Calu3 (cell line): ENCODE measurements at regions not wholly inside any gene's neighbourhood (a gene's known extent, or its start where the extent isn't known, plus 50 kb on each side); places are given as distances from the start of the nearest gene placed in this dataset.
"Not testable (repeated sequence)": the region's sequence is repeated elsewhere in the genome, so short reads cannot be mapped to it uniquely, and the experiment has no call there.

Experiments used
- BruUV-seq: library from RNA; stranded (reverse); fragments of 400-500 nt; replicated peaks from 2 replicates; lab custom pipeline; 2021; lab: Mats Ljungman, UMichigan
- CTCF ChIA-PET: fragments of 300-600 bp; sonication (Branson Sonifier 250); formaldehyde crosslinking; loops from one replicate; lab custom pipeline; 2022; ENCODE audit warnings: antibody characterized with exemption; lab: Charles Lee
- DNase-seq: peaks from one replicate; pipeline ENCODE4 v3.0.0; 2022
- H3K27ac Mint-ChIP-seq: one replicate; pipeline ENCODE4 v1.8.0; 2022; ENCODE audit warnings: mixed read lengths; ENCODE audit not compliant: unreplicated experiment
- H3K27me3 Mint-ChIP-seq: one replicate; pipeline ENCODE4 v1.8.0; 2022; ENCODE audit warnings: mixed read lengths; ENCODE audit not compliant: unreplicated experiment
- H3K36me3 Mint-ChIP-seq: one replicate; pipeline ENCODE4 v1.8.0; 2022; ENCODE audit warnings: mild to moderate bottlenecking, moderate library complexity, mixed read lengths; ENCODE audit not compliant: insufficient read depth, unreplicated experiment
- H3K4me1 Mint-ChIP-seq: one replicate; pipeline ENCODE4 v1.8.0; 2022; ENCODE audit warnings: mild to moderate bottlenecking, low read depth, mixed read lengths; ENCODE audit not compliant: unreplicated experiment
- H3K4me3 Mint-ChIP-seq: one replicate; pipeline ENCODE4 v1.8.0; 2022; ENCODE audit warnings: mild to moderate bottlenecking, low read depth, moderate library complexity, mixed read lengths; ENCODE audit not compliant: unreplicated experiment
- H3K9me3 Mint-ChIP-seq: one replicate; pipeline ENCODE4 v1.8.0; 2022; ENCODE audit warnings: low read depth, mixed read lengths; ENCODE audit not compliant: unreplicated experiment
- CTCF ChIP-seq: fragments of 200-600 bp; IDR thresholded peaks from one replicate; pipeline ENCODE4 v1.8.0; 2022; ENCODE audit warnings: antibody characterized with exemption; ENCODE audit not compliant: unreplicated experiment
- intact Hi-C: fragments of 100-400 bp; cut with micrococcal nuclease; formaldehyde crosslinking; loops from one replicate; pipeline ENCODE4 v1.10.0; 2022; ENCODE audit not compliant: unreplicated experiment

DNA sequence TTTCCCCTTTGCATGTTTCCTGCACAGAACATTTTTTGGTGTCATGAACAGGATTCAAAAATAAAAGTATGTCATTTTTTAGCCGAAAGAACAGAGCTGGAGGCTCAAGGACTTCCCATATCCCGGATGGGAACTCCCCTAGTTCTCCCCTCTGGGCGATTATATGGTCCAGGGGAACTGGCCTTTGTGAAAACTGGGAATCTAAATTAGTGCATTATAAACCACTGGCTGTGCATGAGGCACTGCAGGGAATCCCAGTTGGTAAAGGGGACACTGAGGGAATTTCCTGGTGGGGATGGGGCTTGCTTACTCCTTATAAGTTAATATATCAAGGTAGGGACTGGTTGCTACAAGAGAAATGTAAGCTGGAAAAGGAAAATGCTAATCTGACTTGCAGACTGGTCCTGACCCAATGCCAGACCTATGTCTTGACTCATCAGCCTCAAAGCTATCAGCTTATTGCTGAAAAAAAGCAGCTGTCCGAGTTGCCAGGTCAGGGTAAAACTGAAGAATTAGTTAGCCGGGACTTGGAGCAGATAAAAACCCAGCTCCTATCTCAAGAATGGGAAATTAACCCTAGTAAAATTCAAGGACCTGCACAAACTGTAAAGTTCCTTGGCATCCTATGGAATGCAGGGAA is 122.6 kb downstream of the FCRL5 start:
- H3K27ac Mint-ChIP-seq = no peak overlapping the region
- no peaks in the 10 kb centered on the region for H3K36me3 Mint-ChIP-seq
- H3K9me3 Mint-ChIP-seq = no peaks in the 10 kb centered on the region
- DNase-seq = no peak
- CTCF ChIA-PET = interaction anchor here (1.2 kb wide), 1 partner anchor 233 kb away, joined by 3 read pairs; no protein-coding TSS in a partner anchor
- peaks cover 79% of the 10 kb centered on the region for H3K27me3 Mint-ChIP-seq
- H3K4me1 Mint-ChIP-seq = no peaks in the 10 kb centered on the region
- no peak for TF ChIP-seq CTCF
- BruUV-seq = no TSS peak
- intact Hi-C loops = no loop called here
- no peak overlapping the region for H3K4me3 Mint-ChIP-seq

GRCh38 chr1:157423764-157424163 is 128.6 kb downstream of the FCRL5 start:
- H3K9me3 Mint-ChIP-seq, H3K4me1 Mint-ChIP-seq, CTCF ChIA-PET, BruUV-seq, H3K4me3 Mint-ChIP-seq, DNase-seq, H3K36me3 Mint-ChIP-seq, H3K27ac Mint-ChIP-seq: not testable (repeated sequence)
- peaks cover 36% of the 10 kb centered on the region for H3K27me3 Mint-ChIP-seq
- intact Hi-C loops = loop anchor here (2.0 kb wide), 1 partner anchor 49 kb away; no protein-coding TSS in a partner anchor

DNA sequence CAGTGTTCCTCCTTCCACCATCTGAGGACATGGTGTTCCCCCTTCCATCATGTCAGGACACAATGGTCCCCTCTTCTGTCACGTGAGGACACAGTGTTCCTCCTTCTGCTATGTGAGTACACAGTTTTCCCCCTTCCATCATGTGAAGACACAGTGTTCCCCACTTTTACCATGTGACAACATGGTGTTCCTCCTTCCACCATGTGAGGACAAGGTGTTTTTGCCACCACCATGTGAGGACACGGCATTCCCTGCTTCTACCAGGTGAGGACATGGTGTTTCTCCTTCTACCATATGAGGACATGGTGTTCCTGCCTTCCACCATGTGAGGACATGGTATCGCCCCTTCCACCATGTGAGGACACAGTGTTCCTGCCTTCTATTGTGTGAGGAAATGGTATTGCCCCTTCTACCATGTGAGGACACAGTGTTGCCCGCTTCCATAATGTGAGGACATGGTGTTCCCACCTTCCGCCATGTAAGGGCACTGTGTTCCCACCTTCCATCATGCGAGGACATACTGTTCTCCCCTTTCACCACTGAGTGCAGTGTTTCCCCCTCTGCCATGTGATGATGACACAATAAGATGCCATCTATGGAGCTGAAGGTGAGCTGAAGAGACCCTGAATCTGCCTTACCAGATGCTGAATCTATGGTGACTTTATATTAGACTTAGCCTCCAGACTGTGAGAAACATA is 132.3 kb downstream of the FCRL5 start:
- Mint-ChIP-seq H3K36me3 (no peaks in the 10 kb centered on the region), H3K27ac (no peak overlapping the region), H3K4me3 (no peak overlapping the region), H3K9me3 (no peaks in the 10 kb centered on the region), H3K4me1 (no peaks in the 10 kb centered on the region), H3K27me3 (peaks cover 2% of the 10 kb centered on the region)
- intact Hi-C loops = no loop called here
- DNase-seq = no peak
- BruUV-seq = no TSS peak
- CTCF ChIA-PET = interaction anchor here (0.6 kb wide), 1 partner anchor 292 kb away, joined by 3 read pairs; no protein-coding TSS in a partner anchor
- no peak for TF ChIP-seq CTCF

GRCh38 chr1:157418659-157419058 is 133.7 kb downstream of the FCRL5 start:
- no peaks in the 10 kb centered on the region for H3K4me1 Mint-ChIP-seq
- CTCF ChIA-PET = no interaction called here
- H3K4me3 Mint-ChIP-seq = no peak overlapping the region
- no TSS peak for BruUV-seq
- intact Hi-C loops = no loop called here
- no peak for TF ChIP-seq CTCF
- no peak for DNase-seq
- H3K9me3 Mint-ChIP-seq = no peaks in the 10 kb centered on the region
- H3K27me3 Mint-ChIP-seq = no peaks in the 10 kb centered on the region
- no peaks in the 10 kb centered on the region for H3K36me3 Mint-ChIP-seq
- H3K27ac Mint-ChIP-seq = no peak overlapping the region

GRCh38 chr1:157418231-157418630 is 134.1 kb downstream of the FCRL5 start:
- BruUV-seq = no TSS peak
- Mint-ChIP-seq H3K4me3 (no peak overlapping the region), H3K27ac (no peak overlapping the region), H3K9me3 (no peaks in the 10 kb centered on the region), H3K27me3 (no peaks in the 10 kb centered on the region), H3K4me1 (no peaks in the 10 kb centered on the region), H3K36me3 (no peaks in the 10 kb centered on the region)
- CTCF ChIA-PET = no interaction called here
- no peak for DNase-seq
- intact Hi-C loops = no loop called here
- no peak for TF ChIP-seq CTCF
